HG02840 (cell line): ENCODE measurements at regions not wholly inside any gene's neighbourhood (a gene's known extent, or its start where the extent isn't known, plus 50 kb on each side); places are given as distances from the start of the nearest gene placed in this dataset.
"Not testable (repeated sequence)": the region's sequence is repeated elsewhere in the genome, so short reads cannot be mapped to it uniquely, and the experiment has no call there.

Experiments
- ATAC-seq: cut with Tn5 transposase; IDR thresholded peaks from one replicate; pipeline ENCODE4 v1.9.1; 2021; ENCODE audit warnings: mild to moderate bottlenecking, moderate library complexity, moderate number of reproducible peaks; ENCODE audit not compliant: unreplicated experiment, low FRiP score

DNA sequence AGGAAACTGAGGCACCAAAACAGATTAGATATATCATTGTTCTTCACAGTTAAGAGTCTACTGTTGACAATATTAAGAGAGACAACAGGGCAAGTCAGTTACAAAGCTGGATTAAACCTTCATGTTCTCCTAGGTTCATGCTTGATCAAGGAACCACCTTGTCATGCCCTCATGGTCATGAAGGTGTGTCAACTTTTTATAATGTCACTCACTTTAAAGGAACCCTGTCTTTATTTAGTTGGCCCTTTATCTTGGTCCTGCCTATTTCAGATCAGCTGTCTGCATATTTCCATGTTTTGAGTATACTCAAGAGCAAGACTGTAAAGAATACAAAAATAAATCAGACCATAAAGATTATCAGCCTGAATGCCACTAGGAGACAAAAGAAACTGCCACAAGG, 140.2 kb upstream of the FAM241A start:
- ATAC-seq = no peak

DNA sequence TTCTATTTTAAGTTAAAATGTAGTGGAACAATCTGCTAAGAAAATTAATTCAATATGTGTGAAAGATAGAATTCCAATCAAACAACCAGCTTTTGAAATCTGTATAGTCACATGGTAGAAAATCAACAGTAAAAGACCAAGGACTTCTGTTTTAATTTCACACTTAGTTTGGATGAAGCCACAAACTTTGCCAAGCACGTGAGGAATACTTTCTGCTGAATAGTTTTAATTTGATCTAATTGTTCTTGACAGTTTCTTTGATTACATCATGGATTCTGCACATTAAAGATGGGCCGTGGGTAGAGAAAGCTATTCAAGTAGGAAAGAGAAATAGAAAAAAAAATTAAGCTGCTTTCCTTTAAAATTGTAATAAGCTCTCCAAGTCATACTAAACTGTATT, 137.9 kb upstream of the FAM241A start:
- ATAC-seq = no peak

DNA sequence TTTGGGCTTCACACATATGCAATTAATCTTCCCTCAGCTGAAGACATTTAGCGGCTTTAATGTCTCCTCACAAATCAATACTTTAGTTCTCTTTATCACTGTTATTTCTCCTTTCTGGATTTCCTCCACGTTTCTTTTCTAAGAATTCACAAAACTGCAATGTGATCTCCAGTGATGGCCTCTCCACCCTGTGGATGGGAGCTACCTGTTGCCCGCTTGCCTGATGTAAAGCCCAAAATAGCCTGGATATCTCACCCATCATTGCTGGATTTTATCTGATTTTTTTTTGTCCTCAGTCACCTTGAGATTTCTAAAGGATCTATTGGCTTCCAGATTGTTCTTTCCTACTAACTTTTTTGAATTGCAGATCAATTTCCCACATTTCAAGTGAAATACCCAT, 129.3 kb upstream of the FAM241A start:
- ATAC-seq = no peak

- ATAC-seq = no peak
Observed at GRCh38 chr4:112023402-112023950, 121.8 kb upstream of the FAM241A start.

DNA sequence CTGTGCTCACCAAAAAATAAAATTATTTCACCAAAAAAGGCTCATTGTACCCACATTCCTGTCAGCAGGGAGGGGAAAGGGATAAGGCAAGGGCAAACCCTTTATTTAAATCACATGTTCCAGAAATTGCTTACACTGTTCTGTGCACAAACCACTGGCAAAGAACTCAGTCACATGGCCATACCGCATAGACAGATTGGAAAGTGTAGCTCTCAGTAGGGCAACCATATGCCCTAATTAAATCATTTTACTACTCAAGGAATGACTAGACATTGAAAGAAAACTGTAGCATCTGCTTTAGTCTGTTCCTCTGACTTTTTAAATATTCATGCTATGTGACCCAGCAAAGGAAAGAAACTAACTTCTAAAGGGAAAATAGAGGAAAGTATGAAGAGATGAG, 119.2 kb upstream of the FAM241A start:
- ATAC-seq = no peak

DNA sequence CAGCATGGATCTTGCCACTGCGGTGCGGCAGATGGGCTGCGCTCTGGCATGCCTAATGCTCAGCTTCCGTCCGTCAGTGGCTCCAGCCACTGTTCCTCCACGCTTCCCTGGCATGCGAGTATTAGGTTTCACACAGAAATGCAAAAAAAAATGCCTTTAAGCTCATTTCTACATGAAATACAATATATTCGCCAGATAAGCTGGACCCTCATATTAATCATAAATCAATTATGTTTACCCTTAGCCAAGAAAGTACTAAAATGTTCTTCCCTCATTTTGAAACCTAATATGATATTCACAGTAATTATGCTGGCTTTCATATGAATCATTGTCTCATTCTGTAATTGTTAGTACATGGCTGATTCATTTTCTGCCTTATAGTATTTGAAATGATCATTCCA, 115.5 kb upstream of the FAM241A start:
- no peak for ATAC-seq

DNA sequence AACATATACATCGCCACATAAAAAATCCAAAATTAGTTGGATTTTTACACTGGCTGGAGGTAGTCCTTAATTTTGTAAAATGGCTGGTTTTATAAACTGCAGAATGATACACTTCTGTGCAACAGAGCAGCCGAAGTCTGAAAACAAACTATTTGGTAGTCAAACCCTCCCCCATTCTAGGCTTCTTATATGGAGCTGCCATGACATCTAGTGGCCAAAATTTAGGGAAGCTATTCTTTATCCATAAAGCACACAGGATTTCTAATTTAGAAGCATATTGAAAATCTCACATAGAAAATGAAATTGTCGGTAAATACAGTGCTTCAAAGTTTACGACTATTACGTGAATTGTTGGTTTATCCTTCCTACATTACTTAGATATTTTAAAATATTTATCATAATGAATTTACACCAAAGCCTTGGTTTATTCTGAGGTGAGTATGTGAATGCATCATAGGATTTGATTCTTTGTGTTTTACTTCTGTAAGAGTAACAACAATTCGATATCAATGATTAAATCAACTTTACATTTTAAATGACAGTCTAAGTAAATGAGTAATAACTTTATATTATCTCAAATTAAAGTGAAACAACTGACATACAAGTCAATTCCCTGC, 113.4 kb upstream of the FAM241A start:
- ATAC-seq = no peak

DNA sequence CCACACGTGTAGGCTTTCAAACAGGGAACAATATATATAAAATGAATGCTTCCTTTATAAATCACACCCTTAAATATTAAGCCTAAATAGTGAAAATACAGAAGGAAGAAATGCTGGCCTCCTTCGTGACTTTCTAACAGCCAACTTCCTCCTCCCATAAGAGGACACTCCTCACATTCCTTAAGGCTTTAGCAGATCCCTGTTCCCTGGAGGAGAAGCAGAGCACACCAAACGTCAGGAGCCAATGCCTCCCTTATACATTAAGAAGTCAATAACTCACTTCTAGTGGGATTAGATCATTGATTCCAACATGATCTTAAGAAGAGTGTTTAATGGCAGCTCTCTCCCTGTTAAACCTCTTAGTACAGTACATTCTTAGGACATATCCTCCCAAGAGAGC, 108.4 kb upstream of the FAM241A start:
- ATAC-seq = no peak

- no peak for ATAC-seq
Observed at GRCh38 chr4:112038861-112039260, 106.4 kb upstream of the FAM241A start.

GRCh38 chr4:112049119-112049518, 96.1 kb upstream of the FAM241A start:
- ATAC-seq = not testable (repeated sequence)

DNA sequence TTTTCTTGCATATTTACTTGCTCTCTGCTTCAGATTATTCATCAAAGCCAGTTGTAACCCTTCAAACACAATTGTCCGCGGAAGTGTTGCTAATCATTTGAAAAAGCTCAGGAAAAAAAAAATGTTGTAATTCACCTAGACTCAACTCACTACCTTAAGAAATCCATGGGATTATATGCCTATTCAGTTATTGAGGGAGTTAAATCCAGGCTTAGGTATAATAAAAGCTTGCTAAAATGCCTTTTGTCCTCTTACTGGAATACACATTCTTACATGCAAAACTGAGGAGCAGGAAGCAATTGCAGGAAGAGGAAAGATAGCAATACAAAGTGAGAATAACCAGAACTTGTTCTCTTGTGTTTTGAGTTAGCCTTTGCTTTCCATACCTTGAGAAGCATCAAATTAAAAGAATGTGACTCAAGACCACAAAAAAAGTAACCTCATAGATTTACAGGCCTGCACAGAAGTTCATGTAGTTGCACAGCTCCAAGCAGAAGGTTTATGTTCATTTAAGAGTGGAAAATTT, 91.4 kb upstream of the FAM241A start:
- ATAC-seq = no peak

- no peak for ATAC-seq
Observed at GRCh38 chr4:112055100-112055499, 90.2 kb upstream of the FAM241A start.

- no peak for ATAC-seq
Observed at GRCh38 chr4:112057470-112057869, 87.8 kb upstream of the FAM241A start.

DNA sequence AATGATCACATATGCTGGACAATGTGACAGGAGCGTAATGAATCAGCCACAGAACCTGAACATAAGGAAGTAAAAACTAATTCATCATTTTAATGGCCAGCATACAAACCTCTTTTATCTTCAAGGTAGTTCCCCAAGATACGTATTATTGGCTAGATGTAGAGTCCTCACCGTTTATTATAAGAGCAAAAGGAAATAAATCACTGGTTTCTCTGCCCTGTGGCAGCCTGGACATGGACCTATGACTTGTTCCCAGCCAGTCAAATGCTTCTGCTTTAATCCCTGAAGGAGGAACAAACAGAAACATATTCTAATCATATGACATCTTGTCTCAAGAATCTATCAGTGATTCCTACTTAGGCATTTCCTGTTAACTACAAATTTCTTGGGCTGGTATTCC, 86.8 kb upstream of the FAM241A start:
- ATAC-seq = no peak

- ATAC-seq = no peak
Observed at GRCh38 chr4:112060212-112060611, 85.0 kb upstream of the FAM241A start.

- ATAC-seq = no peak
Observed at GRCh38 chr4:112061207-112061817, 83.9 kb upstream of the FAM241A start.

DNA sequence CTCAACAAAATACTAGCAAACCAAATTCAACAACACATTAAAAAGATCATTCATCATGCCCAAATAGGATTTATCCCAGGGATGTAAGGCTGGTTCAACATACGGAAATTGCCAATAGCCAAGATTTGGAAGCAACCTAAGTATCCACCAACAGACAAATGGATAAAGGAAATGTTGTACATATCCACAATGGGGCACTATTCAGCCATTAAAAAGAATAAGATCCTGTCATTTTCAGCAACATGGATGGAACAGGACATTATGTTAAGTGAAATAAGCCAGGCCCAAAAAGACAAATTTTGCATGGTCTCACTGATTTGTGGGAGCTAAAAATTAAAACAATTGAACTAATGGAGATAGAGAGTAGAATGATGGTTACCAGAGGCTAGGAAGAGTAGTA, 82.0 kb upstream of the FAM241A start:
- ATAC-seq = no peak

GRCh38 chr4:112069110-112069509, 76.1 kb upstream of the FAM241A start:
- no peak for ATAC-seq

- no peak for ATAC-seq
Observed at GRCh38 chr4:112073181-112073580, 72.1 kb upstream of the FAM241A start.

DNA sequence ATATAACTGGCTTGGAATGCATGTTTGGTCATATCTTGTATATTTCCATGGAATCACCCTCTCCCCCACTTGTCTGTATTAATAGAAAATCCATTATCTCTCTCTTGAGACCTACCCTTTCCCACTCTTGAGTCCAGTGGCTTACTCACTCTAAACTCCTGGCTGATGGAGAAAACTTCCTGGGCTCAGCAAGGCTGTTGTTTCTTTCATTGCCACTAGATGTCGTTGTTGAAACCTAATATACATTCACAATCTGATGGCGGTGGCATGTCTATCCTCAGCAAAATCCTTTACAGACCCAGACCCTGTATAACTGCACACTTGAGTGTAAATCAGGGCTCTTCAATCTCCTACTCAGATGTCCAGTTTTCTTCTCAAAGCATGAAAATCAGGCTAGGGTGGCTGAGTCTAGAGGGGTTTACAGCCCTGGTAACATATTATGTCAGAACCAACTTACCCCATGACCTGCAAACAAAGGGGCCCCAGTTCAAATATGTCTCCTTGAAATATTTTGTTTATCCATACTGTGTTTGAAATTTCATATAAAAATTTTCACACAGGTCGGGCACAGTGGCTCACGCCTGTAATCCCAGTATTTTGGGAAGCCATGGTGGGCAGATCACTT, 70.0 kb upstream of the FAM241A start:
- ATAC-seq = peak; percentile 91

- no peak for ATAC-seq
Observed at GRCh38 chr4:112075906-112076305, 69.3 kb upstream of the FAM241A start.
